DMS 273 (cell line): ENCODE measurements at regions not wholly inside any gene's neighbourhood (a gene's known extent, or its start where the extent isn't known, plus 50 kb on each side); places are given as distances from the start of the nearest gene placed in this dataset.
A peak's percentile ranks its signal among the peaks of the same experiment; 100 is the strongest.

Source experiments
- DNase-seq: peaks from one replicate; lab custom pipeline; 2025; ENCODE audit not compliant: unreplicated experiment; lab: John Stamatoyannopoulos, UW

GRCh38 chr5:74015716-74016115 lies 389.7 kb downstream of the ARHGEF28 start:
- DNase-seq: no peak

- DNase-seq: no peak
Observed at GRCh38 chr5:74013222-74013621, 387.2 kb downstream of the ARHGEF28 start.

- DNase-seq: no peak
Observed at GRCh38 chr5:74009502-74009901, 383.5 kb downstream of the ARHGEF28 start.

DNA sequence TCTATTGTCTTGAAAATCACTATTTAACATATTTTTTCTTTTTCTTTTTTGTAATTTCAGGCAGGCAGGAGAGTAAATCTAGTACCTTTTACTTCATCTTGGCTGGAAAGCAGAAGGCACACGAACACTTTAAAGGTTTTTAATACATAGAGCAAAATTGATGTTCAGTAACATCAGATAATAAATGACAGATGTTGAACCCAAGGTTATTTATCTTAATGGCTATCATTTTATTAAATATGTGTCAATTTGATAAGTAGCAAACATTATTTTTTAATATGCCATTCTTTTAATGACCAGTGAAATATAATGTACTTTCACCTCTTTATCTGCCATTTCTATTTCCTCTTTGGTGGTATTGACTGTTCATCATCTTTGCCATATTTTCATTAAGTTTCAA lies 381.2 kb downstream of the ARHGEF28 start:
- no peak for DNase-seq

- DNase-seq: peak; percentile 70
Observed at GRCh38 chr5:73999297-73999696, 373.3 kb downstream of the ARHGEF28 start.

- DNase-seq: peak; percentile 40
Observed at GRCh38 chr5:73998489-73998888, 372.5 kb downstream of the ARHGEF28 start.

- DNase-seq: no peak
Observed at GRCh38 chr5:73997960-73998359, 372.0 kb downstream of the ARHGEF28 start.

GRCh38 chr5:73996151-73996755 lies 370.3 kb downstream of the ARHGEF28 start:
- DNase-seq: peak; percentile 64

DNA sequence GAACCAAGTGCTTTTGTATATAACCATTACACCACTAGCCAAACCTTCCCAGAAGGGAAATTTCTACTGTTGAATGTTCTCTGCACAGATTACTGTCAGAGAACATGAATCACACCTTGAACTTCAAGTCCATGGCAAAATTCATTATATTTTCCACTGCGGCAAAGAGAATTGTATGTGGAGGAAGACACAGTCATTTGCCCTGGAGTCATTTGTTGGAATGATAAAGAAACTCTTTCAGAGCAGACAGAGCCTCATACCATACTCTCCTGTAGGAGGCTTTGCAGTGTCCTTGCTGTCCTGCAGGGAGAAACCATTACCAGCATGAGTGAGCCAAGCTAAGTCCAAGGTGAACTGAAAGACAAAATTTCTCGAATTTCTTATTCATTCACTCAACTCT lies 369.0 kb downstream of the ARHGEF28 start:
- no peak for DNase-seq
